Panc1 (cell line): ENCODE measurements at regions not wholly inside any gene's neighbourhood (a gene's known extent, or its start where the extent isn't known, plus 50 kb on each side); places are given as distances from the start of the nearest gene placed in this dataset.
A peak's percentile ranks its signal among the peaks of the same experiment; 100 is the strongest.

Experiments
- ATAC-seq: fragments of 200-7000 bp; cut with Tn5 transposase; 2 replicates; pipeline ENCODE4 v1.9.1; 2020; ENCODE audit warnings: mild to moderate bottlenecking, moderate library complexity
- BruUV-seq: library from RNA; stranded (reverse); fragments of 400-500 nt; replicated peaks from 2 replicates; lab custom pipeline; 2021; lab: Mats Ljungman, UMichigan
- CTCF ChIA-PET: fragments of 300-600 bp; sonication (Branson Sonifier 250); formaldehyde crosslinking; loops from one replicate; lab custom pipeline; 2022; ENCODE audit warnings: antibody characterized with exemption; lab: Charles Lee
- POLR2A ChIA-PET: fragments of 300-600 bp; sonication (Branson Sonifier 250); formaldehyde crosslinking; loops from one replicate; lab custom pipeline; 2022; ENCODE audit warnings: antibody characterized with exemption; lab: Charles Lee
- DNase-seq: peaks from one replicate; pipeline ENCODE4 v3.0.0-alpha.2; 2010; ENCODE audit warnings: low read depth, low spot score
- H3K27ac ChIP-seq: 2 replicates; pipeline ENCODE4 v1.5.1; 2011; ENCODE audit warnings: mild to moderate bottlenecking, low read length, inconsistent platforms
- H3K27me3 ChIP-seq: fragments of 200-500 bp; sonication (Bioruptor generic); 2 replicates; pipeline ENCODE4 v1.6.0; 2014; ENCODE audit warnings: low read length, inconsistent platforms; ENCODE audit not compliant: control insufficient read depth, insufficient read depth
- H3K36me3 ChIP-seq: fragments of 200-500 bp; sonication (Bioruptor generic); 2 replicates; pipeline ENCODE4 v1.5.1; 2014; ENCODE audit warnings: inconsistent platforms, mild to moderate bottlenecking, low read length, moderate library complexity; ENCODE audit not compliant: control insufficient read depth, insufficient read depth
- H3K4me1 ChIP-seq: 2 replicates; pipeline ENCODE4 v1.5.1; 2011; ENCODE audit warnings: inconsistent platforms, mild to moderate bottlenecking, low read length, moderate library complexity; ENCODE audit not compliant: control insufficient read depth, insufficient read depth
- H3K4me3 ChIP-seq, 2 experiments: 2 replicates each; pipeline ENCODE4 v1.5.1; 2011 to 2012; ENCODE audit warnings: low read depth in 2 of 2, low read length in 2 of 2, mild to moderate bottlenecking in 2 of 2, inconsistent platforms in 1 of 2, moderate library complexity in 1 of 2
- H3K9me3 ChIP-seq: fragments of 200-500 bp; sonication (Bioruptor generic); 2 replicates; pipeline ENCODE4 v1.5.1; 2014; ENCODE audit warnings: low read depth, mild to moderate bottlenecking, inconsistent platforms, low read length, moderate library complexity; ENCODE audit not compliant: control insufficient read depth, insufficient read depth
- CTCF ChIP-seq: fragments of 450-650 bp; IDR thresholded peaks from 2 replicates; pipeline ENCODE4 v1.5.1; 2017; ENCODE audit warnings: mild to moderate bottlenecking
- POLR2AphosphoS5 ChIP-seq: IDR thresholded peaks from 2 replicates; pipeline ENCODE4 v1.6.1; 2012; ENCODE audit warnings: mild to moderate bottlenecking, low read depth, low read length, moderate library complexity
- REST ChIP-seq, 2 experiments: IDR thresholded peaks; 2 replicates each; pipeline ENCODE4 v1.6.1; 2011 to 2012; ENCODE audit warnings: low read depth in 2 of 2, control low read depth in 1 of 2, low read length in 1 of 2, mild to moderate bottlenecking in 1 of 2, moderate library complexity in 1 of 2; ENCODE audit not compliant: insufficient read depth in 1 of 2
- SIN3A ChIP-seq: IDR thresholded peaks from 2 replicates; pipeline ENCODE4 v1.6.1; 2012; ENCODE audit warnings: low read depth, mild to moderate bottlenecking, low read length, moderate library complexity, borderline replicate concordance; ENCODE audit not compliant: insufficient read depth
- TCF7L2 ChIP-seq: IDR thresholded peaks from 2 replicates; pipeline ENCODE4 v1.6.1; 2011; ENCODE audit warnings: mild to moderate bottlenecking, low read depth, low read length, inconsistent platforms
- in situ Hi-C: cut with HindIII; loops from 2 replicates; pipeline ENCODE4 v1.10.0; 2016; ENCODE audit warnings: low sequenced_read_pairs, low pct_unique_long_range_greater_than_20kb
- intact Hi-C: fragments of 100-400 bp; cut with micrococcal nuclease; formaldehyde crosslinking; loops from one replicate; pipeline ENCODE4 v1.10.0; 2022; ENCODE audit not compliant: unreplicated experiment

- no TSS peak for BruUV-seq
- no peaks in the 10 kb centered on the region for H3K36me3 ChIP-seq
- DNase-seq (no peak), ATAC-seq (no peak)
- no peaks in the 10 kb centered on the region for H3K27me3 ChIP-seq
- ChIA-PET POLR2A (no interaction called here), CTCF (no interaction called here)
- H3K27ac ChIP-seq = no peak overlapping the region
- intact Hi-C loops (no loop called here), in situ Hi-C loops (no loop called here)
- H3K4me3 ChIP-seq = no peak overlapping the region
- TF ChIP-seq REST (IDR thresholded peaks at IDR 0.05; ENCODE audit: insufficient read depth in 1 of 2, low read depth in 2 of 2, low read length in 1 of 2) = no peak
- no peak for TF ChIP-seq TCF7L2
- no peak for TF ChIP-seq POLR2AphosphoS5
- no peak for TF ChIP-seq CTCF
- no peak for TF ChIP-seq SIN3A
- no peaks in the 10 kb centered on the region for H3K4me1 ChIP-seq
- no peaks in the 10 kb centered on the region for H3K9me3 ChIP-seq
Observed at GRCh38 chr1:55376897-55377296, 161.7 kb upstream of the USP24 start.

GRCh38 chr1:55375617-55376258, 160.6 kb upstream of the USP24 start:
- ATAC-seq = peak; percentile 61; the same call in 1 of the 2 replicates
- intact Hi-C loops (no loop called here), in situ Hi-C loops (no loop called here)
- Histone ChIP-seq H3K36me3 (no peaks in the 10 kb centered on the region), H3K27me3 (no peaks in the 10 kb centered on the region), H3K9me3 (no peaks in the 10 kb centered on the region), H3K4me3 (no peak overlapping the region), H3K4me1 (no peaks in the 10 kb centered on the region), H3K27ac (no peak overlapping the region)
- ChIA-PET POLR2A (no interaction called here), CTCF (interaction anchor here (0.7 to 0.9 kb wide), 2 partner anchors 21 to 511 kb away, joined by 3 read pairs; no protein-coding TSS in a partner anchor)
- TF ChIP-seq REST (IDR thresholded peaks at IDR 0.05; ENCODE audit: insufficient read depth in 1 of 2, low read depth in 2 of 2, low read length in 1 of 2) (no peak), TCF7L2 (no peak), CTCF (peak; percentile 91)
- BruUV-seq = no TSS peak
- peak; percentile 45 for DNase-seq
